Lower leg skin (tissue), 4 donors: ENCODE measurements at regions not wholly inside any gene's neighbourhood (a gene's known extent, or its start where the extent isn't known, plus 50 kb on each side); places are given as distances from the start of the nearest gene placed in this dataset.

Experiments
- DNase-seq, 2 donors: peaks; one replicate each; pipeline ENCODE4 v3.0.0-alpha.2; 2019; ENCODE audit warnings: low spot score in 2 of 2
- H3K4me3 ChIP-seq: fragments of 200-600 bp; sonication (generic); 2 replicates; pipeline ENCODE4 v1.5.1; 2017; ENCODE audit warnings: mild to moderate bottlenecking, low read depth; ENCODE audit not compliant: poor library complexity, severe bottlenecking
- CTCF ChIP-seq, 3 donors: fragments of 450-650 bp; IDR thresholded peaks; one replicate each; pipeline ENCODE4 v1.5.1; 2016; ENCODE audit warnings: antibody characterized with exemption in 3 of 3, mild to moderate bottlenecking in 3 of 3, moderate library complexity in 2 of 3
- POLR2A ChIP-seq, 2 donors: fragments of 450-650 bp; IDR thresholded peaks; one replicate each; pipeline ENCODE4 v1.6.1; 2016 to 2017; ENCODE audit warnings: antibody characterized with exemption in 2 of 2, mild to moderate bottlenecking in 1 of 2, moderate library complexity in 1 of 2
- WGBS, 2 donors: methylation state at CpG; one replicate each; pipeline ENCODE4 v1.1.5; 2018; 5-methylcytosine and 5-hydroxymethylcytosine counted together
- intact Hi-C: fragments of 100-400 bp; cut with DNase I; formaldehyde crosslinking; loops from one replicate; pipeline ENCODE4 v1.15.0; 2023; ENCODE audit warnings: low total_unique reads

GRCh38 chr2:147541314-147541713, 303.5 kb upstream of the ACVR2A start:
- TF ChIP-seq POLR2A (IDR thresholded peaks at IDR 0.05), result no peak
- TF ChIP-seq CTCF (IDR thresholded peaks at IDR 0.05), result no peak
- no peak for DNase-seq
- intact Hi-C loops, result no loop called here
- 83 to 93% methylated on average over 1 of the region's 1 CpG for WGBS, 2 donors
- H3K4me3 ChIP-seq, result no peak overlapping the region

GRCh38 chr2:147538821-147539220, 306.0 kb upstream of the ACVR2A start:
- 32 to 36% methylated on average over 3 of the region's 3 CpGs for WGBS, 2 donors
- DNase-seq, result no peak
- TF ChIP-seq CTCF (IDR thresholded peaks at IDR 0.05) (no peak), POLR2A (IDR thresholded peaks at IDR 0.05) (no peak)
- intact Hi-C loops, result no loop called here
- no peak overlapping the region for H3K4me3 ChIP-seq

GRCh38 chr2:147538088-147538487, 306.7 kb upstream of the ACVR2A start:
- 22 to 46% methylated on average over 1 of the region's 1 CpG for WGBS, 2 donors
- intact Hi-C loops, result no loop called here
- no peak overlapping the region for H3K4me3 ChIP-seq
- TF ChIP-seq POLR2A (IDR thresholded peaks at IDR 0.05) (no peak), CTCF (IDR thresholded peaks at IDR 0.05) (no peak)
- no peak for DNase-seq

GRCh38 chr2:147531269-147531668, 313.6 kb upstream of the ACVR2A start:
- intact Hi-C loops, result no loop called here
- no peak for TF ChIP-seq POLR2A (IDR thresholded peaks at IDR 0.05)
- no peak for TF ChIP-seq CTCF (IDR thresholded peaks at IDR 0.05)
- 40 to 41% methylated on average over 3 of the region's 3 CpGs for WGBS, 2 donors
- no peak overlapping the region for H3K4me3 ChIP-seq
- DNase-seq, result peak in 1 of 2 donors; percentile 35

GRCh38 chr2:147530033-147530432, 314.8 kb upstream of the ACVR2A start:
- no peak overlapping the region for H3K4me3 ChIP-seq
- no peak for DNase-seq
- TF ChIP-seq CTCF (IDR thresholded peaks at IDR 0.05), result no peak
- no peak for TF ChIP-seq POLR2A (IDR thresholded peaks at IDR 0.05)
- intact Hi-C loops, result no loop called here
- WGBS, 2 donors, result 51 to 58% methylated on average over 3 of the region's 3 CpGs

GRCh38 chr2:147525819-147526489, 318.9 kb upstream of the ACVR2A start:
- no peak overlapping the region for H3K4me3 ChIP-seq
- intact Hi-C loops, result no loop called here
- TF ChIP-seq CTCF (IDR thresholded peaks at IDR 0.05) (no peak), POLR2A (IDR thresholded peaks at IDR 0.05) (no peak)
- 28 to 41% methylated on average over 3 of the region's 3 CpGs for WGBS, 2 donors
- no peak for DNase-seq
